ENCODE measurements at regions not wholly inside any gene's neighbourhood (a gene's known extent, or its start where the extent isn't known, plus 50 kb on each side); places are given as distances from the start of the nearest gene placed in this dataset.

- TF ChIP-seq EZH2phosphoT487 (IDR thresholded peaks at IDR 0.05; ENCODE audit: low read depth), result no peak
- TF ChIP-seq, protein P1, sequence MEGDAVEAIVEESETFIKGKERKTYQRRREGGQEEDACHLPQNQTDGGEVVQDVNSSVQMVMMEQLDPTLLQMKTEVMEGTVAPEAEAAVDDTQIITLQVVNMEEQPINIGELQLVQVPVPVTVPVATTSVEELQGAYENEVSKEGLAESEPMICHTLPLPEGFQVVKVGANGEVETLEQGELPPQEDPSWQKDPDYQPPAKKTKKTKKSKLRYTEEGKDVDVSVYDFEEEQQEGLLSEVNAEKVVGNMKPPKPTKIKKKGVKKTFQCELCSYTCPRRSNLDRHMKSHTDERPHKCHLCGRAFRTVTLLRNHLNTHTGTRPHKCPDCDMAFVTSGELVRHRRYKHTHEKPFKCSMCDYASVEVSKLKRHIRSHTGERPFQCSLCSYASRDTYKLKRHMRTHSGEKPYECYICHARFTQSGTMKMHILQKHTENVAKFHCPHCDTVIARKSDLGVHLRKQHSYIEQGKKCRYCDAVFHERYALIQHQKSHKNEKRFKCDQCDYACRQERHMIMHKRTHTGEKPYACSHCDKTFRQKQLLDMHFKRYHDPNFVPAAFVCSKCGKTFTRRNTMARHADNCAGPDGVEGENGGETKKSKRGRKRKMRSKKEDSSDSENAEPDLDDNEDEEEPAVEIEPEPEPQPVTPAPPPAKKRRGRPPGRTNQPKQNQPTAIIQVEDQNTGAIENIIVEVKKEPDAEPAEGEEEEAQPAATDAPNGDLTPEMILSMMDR (IDR thresholded peaks at IDR 0.05; ENCODE audit: low read depth, low read length), result no peak
Observed at GRCh38 chrX:2559124-2559523, 58.3 kb upstream of the DHRSX start.
